Gastroesophageal sphincter (tissue), 4 donors: ENCODE measurements at regions not wholly inside any gene's neighbourhood (a gene's known extent, or its start where the extent isn't known, plus 50 kb on each side); places are given as distances from the start of the nearest gene placed in this dataset.

Source experiments
- ATAC-seq: fragments of 150-250 bp; one replicate; pipeline ENCODE4 v1.9.1; 2016; ENCODE audit warnings: mild to moderate bottlenecking, moderate library complexity
- H3K27ac ChIP-seq, 4 donors: fragments of 200-600 bp; sonication (generic) in 3 of 4; 1 replicate in 3 of 4; 2 replicates in 1 of 4; pipeline ENCODE4 v1.5.1; 2016 to 2019
- H3K27me3 ChIP-seq: fragments of 200-600 bp; sonication (generic); one replicate; pipeline ENCODE4 v1.5.1; 2019
- H3K36me3 ChIP-seq, 2 donors: fragments of 200-600 bp; sonication (generic); one replicate each; pipeline ENCODE4 v1.5.1; 2019; ENCODE audit warnings: control low read depth in 1 of 2
- H3K4me1 ChIP-seq, 3 donors: fragments of 200-600 bp; sonication (generic); 1 replicate in 2 of 3; 2 replicates in 1 of 3; pipeline ENCODE4 v1.5.1; 2016 to 2019; ENCODE audit warnings: control low read depth in 2 of 3
- H3K4me3 ChIP-seq, 2 donors: fragments of 200-600 bp; sonication (generic); one replicate each; pipeline ENCODE4 v1.5.1; 2019; ENCODE audit warnings: mild to moderate bottlenecking in 1 of 2, moderate library complexity in 1 of 2
- H3K9me3 ChIP-seq, 3 donors: fragments of 200-600 bp; sonication (generic); one replicate each; pipeline ENCODE4 v1.5.1; 2017 to 2019; ENCODE audit warnings: control low read depth in 2 of 3
- EP300 ChIP-seq: sonication (generic); formaldehyde crosslinking; IDR thresholded peaks from one replicate; pipeline ENCODE4 v1.6.1; 2017; ENCODE audit warnings: antibody characterized with exemption, mild to moderate bottlenecking
- POLR2A ChIP-seq, 2 donors: fragments of 450-650 bp; IDR thresholded peaks; one replicate each; pipeline ENCODE4 v1.6.1; 2017; ENCODE audit warnings: antibody characterized with exemption in 2 of 2, mild to moderate bottlenecking in 2 of 2, moderate library complexity in 1 of 2
- POLR2AphosphoS5 ChIP-seq: sonication (generic); formaldehyde crosslinking; IDR thresholded peaks from one replicate; pipeline ENCODE4 v1.6.1; 2017; ENCODE audit warnings: antibody characterized with exemption
- WGBS, 2 donors: methylation state at CpG; one replicate each; pipeline ENCODE4 v1.1.5; 2018; ENCODE audit warnings: low coverage in 1 of 2; 5-methylcytosine and 5-hydroxymethylcytosine counted together
- TF ChIP-seq, protein P1 (sequence below), 4 experiments: fragments of 200-600 bp in 2 of 4; fragments of 450-650 bp in 2 of 4; sonication (generic) in 1 of 4; IDR thresholded peaks; one replicate each; pipeline ENCODE4 v1.5.1; 2017 to 2019; ENCODE audit warnings: antibody characterized with exemption in 4 of 4, mild to moderate bottlenecking in 2 of 4, moderate library complexity in 2 of 4

GRCh38 chr10:78524342-78524741 lies 490.7 kb downstream of the RPS24 start:
- 83 to 91% methylated on average over 2 to 5 of the region's 5 CpGs for WGBS, 2 donors
- TF ChIP-seq, protein P1, sequence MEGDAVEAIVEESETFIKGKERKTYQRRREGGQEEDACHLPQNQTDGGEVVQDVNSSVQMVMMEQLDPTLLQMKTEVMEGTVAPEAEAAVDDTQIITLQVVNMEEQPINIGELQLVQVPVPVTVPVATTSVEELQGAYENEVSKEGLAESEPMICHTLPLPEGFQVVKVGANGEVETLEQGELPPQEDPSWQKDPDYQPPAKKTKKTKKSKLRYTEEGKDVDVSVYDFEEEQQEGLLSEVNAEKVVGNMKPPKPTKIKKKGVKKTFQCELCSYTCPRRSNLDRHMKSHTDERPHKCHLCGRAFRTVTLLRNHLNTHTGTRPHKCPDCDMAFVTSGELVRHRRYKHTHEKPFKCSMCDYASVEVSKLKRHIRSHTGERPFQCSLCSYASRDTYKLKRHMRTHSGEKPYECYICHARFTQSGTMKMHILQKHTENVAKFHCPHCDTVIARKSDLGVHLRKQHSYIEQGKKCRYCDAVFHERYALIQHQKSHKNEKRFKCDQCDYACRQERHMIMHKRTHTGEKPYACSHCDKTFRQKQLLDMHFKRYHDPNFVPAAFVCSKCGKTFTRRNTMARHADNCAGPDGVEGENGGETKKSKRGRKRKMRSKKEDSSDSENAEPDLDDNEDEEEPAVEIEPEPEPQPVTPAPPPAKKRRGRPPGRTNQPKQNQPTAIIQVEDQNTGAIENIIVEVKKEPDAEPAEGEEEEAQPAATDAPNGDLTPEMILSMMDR (IDR thresholded peaks at IDR 0.05), result no peak
- TF ChIP-seq EP300, result no peak
- no peak for TF ChIP-seq POLR2A (IDR thresholded peaks at IDR 0.05)
- no peak for TF ChIP-seq POLR2AphosphoS5
- Histone ChIP-seq H3K4me3 (no peak overlapping the region), H3K27ac (no peak overlapping the region), H3K36me3 (no peaks in the 10 kb centered on the region), H3K27me3 (no peaks in the 10 kb centered on the region), H3K9me3 (no peaks in the 10 kb centered on the region), H3K4me1 (peaks cover 0 to 11% (median 0%) of the 10 kb centered on the region in 3 donors)
- ATAC-seq, result no peak

GRCh38 chr10:78524941-78525340 lies 491.3 kb downstream of the RPS24 start:
- Histone ChIP-seq H3K4me3 (no peak overlapping the region), H3K36me3 (no peaks in the 10 kb centered on the region), H3K27me3 (no peaks in the 10 kb centered on the region), H3K9me3 (no peaks in the 10 kb centered on the region), H3K27ac (no peak overlapping the region), H3K4me1 (peaks cover 0 to 11% (median 0%) of the 10 kb centered on the region in 3 donors)
- no peak for ATAC-seq
- TF ChIP-seq POLR2A (IDR thresholded peaks at IDR 0.05), result no peak
- TF ChIP-seq, protein P1 (IDR thresholded peaks at IDR 0.05), result no peak
- TF ChIP-seq EP300, result no peak
- no peak for TF ChIP-seq POLR2AphosphoS5
- WGBS, 2 donors, result 85 to 94% methylated on average over 3 to 4 of the region's 4 CpGs

DNA sequence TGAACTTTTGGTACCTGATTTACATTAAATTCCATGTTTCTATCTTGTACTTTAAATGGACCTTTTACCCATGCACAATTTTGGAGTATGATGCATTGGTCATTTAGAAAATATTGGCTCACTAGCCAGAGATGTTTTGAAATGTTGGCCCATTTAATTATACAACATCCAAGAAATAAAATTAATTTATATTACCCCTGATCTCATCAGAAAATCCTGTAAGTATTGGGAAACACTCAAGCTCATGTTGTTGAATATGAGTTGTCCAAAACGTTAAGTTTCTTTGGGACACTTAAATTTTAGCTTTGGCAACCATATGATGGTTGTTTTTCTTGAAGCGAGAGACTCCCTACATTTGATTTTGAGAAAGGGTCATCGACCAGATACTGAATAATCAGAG lies 492.7 kb downstream of the RPS24 start:
- no peak for TF ChIP-seq POLR2A (IDR thresholded peaks at IDR 0.05)
- TF ChIP-seq EP300, result no peak
- TF ChIP-seq POLR2AphosphoS5, result no peak
- TF ChIP-seq, protein P1 (IDR thresholded peaks at IDR 0.05), result no peak
- H3K27ac ChIP-seq, result no peak overlapping the region
- no peak for ATAC-seq
- H3K9me3 ChIP-seq, result no peaks in the 10 kb centered on the region
- no peak overlapping the region for H3K4me3 ChIP-seq
- no peaks in the 10 kb centered on the region for H3K4me1 ChIP-seq
- H3K27me3 ChIP-seq, result no peaks in the 10 kb centered on the region
- H3K36me3 ChIP-seq, result no peaks in the 10 kb centered on the region
- WGBS, 2 donors, result 86 to 93% methylated on average over 3 of the region's 3 CpGs

- H3K4me3 ChIP-seq, result no peak overlapping the region
- TF ChIP-seq, protein P1 (IDR thresholded peaks at IDR 0.05), result no peak
- TF ChIP-seq POLR2A (IDR thresholded peaks at IDR 0.05), result no peak
- no peaks in the 10 kb centered on the region for H3K9me3 ChIP-seq
- no peak overlapping the region for H3K27ac ChIP-seq
- no peaks in the 10 kb centered on the region for H3K4me1 ChIP-seq
- 77 to 97% methylated on average over 5 of the region's 10 CpGs for WGBS, 2 donors
- no peak for ATAC-seq
- H3K36me3 ChIP-seq, result no peaks in the 10 kb centered on the region
- no peaks in the 10 kb centered on the region for H3K27me3 ChIP-seq
Observed at GRCh38 chr10:78527296-78527695, 493.6 kb downstream of the RPS24 start.

DNA sequence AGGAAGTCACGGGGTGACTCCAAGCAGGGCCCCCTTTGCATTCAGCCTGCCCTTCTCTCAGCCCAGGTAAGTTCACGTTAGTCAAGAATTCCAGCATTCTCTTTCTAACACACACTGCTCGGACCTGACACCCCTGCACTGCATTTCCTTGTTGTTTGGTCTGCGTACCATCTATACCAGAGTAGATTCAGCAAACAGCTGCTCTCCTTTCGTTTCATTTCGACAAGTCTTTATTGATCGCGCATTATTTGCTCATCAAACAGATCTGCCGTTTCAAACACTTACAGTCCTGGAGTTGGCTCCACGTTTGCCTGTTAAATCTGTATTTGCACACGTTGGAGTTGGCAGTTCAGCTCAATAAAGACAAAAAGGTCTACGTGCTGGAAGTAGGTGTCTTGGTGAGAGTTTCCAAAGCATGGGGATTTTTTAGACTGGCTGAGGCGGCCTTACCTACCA lies 495.1 kb downstream of the RPS24 start:
- no peak overlapping the region for H3K27ac ChIP-seq
- ATAC-seq, result no peak
- TF ChIP-seq POLR2A (IDR thresholded peaks at IDR 0.05) (no peak), POLR2AphosphoS5 (no peak), EP300 (no peak)
- TF ChIP-seq, protein P1 (IDR thresholded peaks at IDR 0.05), result no peak
- H3K9me3 ChIP-seq, result no peaks in the 10 kb centered on the region
- no peaks in the 10 kb centered on the region for H3K27me3 ChIP-seq
- no peaks in the 10 kb centered on the region for H3K36me3 ChIP-seq
- H3K4me3 ChIP-seq, result no peak overlapping the region
- WGBS, 2 donors, result 84 to 94% methylated on average over 10 to 13 of the region's 13 CpGs
- no peaks in the 10 kb centered on the region for H3K4me1 ChIP-seq
